ENCODE measurements at regions not wholly inside any gene's neighbourhood (a gene's known extent, or its start where the extent isn't known, plus 50 kb on each side); places are given as distances from the start of the nearest gene placed in this dataset.
A peak's percentile ranks its signal among the peaks of the same experiment; 100 is the strongest.

DNA sequence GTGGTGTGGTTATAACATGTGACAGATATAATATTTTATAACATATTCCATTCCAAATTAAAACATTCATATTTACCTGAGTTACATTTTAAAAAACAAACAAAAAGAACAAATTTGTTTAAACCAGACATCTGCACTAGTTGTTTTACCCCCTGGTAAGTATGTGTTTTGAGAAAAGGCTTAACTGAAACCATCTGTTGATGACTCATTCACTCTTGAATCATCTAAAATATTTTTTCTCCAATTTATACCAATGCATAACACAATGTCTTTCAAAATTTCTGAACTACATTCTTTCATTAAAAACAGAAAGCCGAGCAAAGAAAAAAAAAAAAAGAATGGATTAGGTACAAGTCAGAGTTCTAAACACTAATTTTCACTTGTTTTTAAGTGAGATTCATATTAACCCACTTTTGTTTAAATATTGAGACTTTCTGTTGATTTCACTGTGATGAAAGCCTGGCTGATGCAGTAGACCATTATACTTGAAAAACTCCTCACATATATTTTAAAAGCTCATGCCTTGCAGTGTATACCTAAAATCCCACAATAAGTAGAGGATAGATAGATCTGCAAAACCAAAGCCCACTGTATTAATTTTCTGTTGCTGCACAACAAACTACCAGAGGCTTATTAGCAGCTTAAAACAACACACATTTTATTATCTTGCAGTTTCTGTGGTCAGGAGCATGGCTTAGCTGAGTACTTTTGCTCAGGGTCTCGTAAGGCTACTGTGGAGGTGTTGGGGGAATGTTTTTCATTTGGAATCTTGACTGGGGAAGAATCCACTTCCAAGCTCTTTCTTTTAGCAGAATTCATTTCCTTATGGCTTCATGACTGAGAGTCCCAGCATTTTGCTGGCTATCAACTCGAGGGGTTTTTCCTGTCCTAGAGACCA lies 221.5 kb downstream of the PCDH18 start:
- DNase-seq (ENCODE audit: low read depth): peak; percentile 83

DNA sequence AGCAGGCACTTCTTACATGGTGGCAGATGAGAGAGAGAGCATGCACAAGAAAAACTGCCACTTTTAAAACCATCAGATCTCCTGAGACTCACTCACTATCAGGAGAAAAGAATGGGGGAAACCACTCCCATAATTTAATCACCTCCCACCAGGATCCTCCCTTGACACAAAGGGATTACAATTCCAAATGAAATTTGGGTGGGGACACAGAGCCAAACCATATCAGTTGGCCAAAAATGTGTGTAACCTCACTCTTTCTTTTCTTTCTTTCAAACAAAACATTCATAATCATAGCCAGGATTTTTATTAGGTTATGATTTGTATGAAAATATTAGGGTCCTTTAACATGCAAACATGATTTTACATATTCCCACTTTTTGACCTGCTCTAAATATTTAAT lies 222.1 kb downstream of the PCDH18 start:
- peak; percentile 39 for DNase-seq (ENCODE audit: low read depth)

DNA sequence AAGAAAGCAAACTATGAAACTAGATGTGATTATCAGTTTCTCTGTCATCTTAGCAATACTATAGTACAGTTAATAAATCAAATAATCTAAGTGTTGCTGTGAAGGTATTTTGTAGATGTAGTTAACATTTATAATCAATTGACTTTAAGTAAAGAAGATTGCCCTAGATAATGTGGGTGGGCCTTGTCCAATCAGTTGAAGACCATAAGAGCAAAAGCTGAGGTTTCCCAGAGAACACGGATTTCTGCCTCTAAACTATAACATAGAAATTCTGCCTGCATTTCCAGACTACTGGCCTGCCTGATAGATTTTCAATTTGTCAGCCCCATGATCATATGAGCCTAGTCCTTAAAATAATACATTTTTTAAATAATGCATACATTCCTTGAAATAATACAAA lies 222.9 kb downstream of the PCDH18 start:
- no peak for DNase-seq (ENCODE audit: low read depth)

DNA sequence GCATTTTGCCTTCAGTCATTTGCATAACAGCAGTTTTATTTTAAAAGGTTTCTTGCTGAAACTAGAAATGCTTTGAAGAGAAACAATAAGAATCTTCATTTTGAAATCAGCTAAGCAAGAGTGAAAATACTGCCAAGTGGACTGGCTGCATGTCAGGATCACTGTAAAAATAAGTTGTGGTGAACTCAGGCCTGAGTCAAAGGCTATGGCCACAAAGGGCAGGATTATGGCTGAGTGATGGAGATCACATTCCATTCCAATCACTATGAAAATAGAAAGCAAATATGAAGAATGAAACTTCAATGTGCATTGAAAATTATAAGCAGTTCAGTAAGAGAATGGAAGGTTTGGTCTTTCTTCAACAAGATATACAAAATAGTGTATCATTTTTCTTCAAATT lies 224.5 kb downstream of the PCDH18 start:
- peak; percentile 78 for DNase-seq (ENCODE audit: low read depth)

DNA sequence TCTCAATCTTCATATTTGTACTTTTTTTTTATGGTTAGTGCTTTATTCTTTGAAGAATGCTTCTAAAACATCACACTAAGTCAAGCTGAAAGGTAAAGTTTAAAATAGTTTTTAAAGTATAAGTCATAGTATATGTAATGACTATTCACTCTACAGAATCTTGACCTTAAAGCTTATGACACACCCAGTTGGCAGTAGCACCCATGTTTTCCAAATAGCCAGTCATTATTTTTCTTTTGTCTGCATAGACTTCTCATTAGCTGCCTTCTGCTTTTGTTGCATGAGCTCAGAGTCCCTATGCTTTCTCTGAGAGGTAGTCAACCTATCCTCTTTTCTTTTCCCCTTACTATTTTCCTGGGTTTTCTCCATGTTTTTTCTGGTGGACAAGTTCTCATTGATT lies 231.5 kb downstream of the PCDH18 start:
- no peak for DNase-seq (ENCODE audit: low read depth)

DNA sequence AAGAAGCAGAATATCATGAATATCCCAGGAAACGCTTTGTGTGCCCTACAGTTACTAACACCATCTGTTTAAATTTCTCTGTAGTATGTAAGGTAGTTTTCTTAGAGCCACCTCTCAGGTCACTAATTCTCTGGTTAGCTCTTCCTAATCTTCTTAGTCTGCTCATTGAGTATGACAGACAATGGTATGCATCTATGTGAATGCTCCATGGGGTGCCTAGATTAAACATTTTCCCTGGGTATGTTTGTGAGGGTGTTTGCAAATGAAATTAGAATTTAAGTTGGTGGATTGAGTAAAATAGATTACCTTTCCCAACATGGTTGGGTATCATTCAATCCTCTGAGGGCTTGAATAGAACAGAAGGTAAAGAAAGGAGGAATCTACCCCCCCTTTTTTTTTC lies 233.0 kb downstream of the PCDH18 start:
- DNase-seq (ENCODE audit: low read depth): no peak

DNA sequence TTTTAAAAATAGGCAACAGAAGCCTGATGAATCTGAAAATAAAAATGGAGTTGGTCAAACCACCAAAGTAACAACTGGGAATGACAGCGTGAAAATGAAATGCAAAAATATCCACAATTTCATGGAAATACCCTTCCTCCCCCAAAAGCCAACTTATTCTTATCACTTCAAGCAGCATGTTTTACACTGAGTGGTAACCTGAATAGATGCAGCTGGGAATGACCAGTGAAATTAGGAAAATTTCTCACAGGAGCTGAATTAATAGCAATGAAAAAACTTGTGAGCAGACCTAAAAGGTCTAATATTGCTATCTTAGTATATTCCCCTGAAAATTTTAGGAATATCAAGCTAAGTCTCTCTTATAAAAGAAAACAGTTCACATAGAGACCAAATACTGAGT lies 239.0 kb downstream of the PCDH18 start:
- DNase-seq (ENCODE audit: low read depth): no peak

DNA sequence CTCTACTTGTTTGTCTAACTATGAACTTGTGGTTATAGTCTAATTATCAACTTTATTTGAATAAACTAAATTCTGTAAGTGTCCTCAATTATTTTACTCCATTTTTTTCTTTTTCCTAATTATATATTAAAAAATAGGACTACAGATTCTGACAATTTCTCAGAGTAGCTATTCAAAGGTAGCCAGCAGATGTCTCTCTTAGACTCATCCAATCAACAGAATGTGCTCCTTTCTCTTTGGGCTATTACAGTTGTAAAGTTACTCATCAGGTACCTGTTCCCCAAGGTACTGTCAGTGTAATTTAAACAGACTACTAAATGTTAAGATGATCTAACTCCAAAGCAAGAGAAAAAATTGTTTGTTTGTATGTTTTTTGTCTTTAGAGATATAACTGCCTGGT lies 248.6 kb downstream of the PCDH18 start:
- peak; percentile 46 for DNase-seq (ENCODE audit: low read depth)

DNA sequence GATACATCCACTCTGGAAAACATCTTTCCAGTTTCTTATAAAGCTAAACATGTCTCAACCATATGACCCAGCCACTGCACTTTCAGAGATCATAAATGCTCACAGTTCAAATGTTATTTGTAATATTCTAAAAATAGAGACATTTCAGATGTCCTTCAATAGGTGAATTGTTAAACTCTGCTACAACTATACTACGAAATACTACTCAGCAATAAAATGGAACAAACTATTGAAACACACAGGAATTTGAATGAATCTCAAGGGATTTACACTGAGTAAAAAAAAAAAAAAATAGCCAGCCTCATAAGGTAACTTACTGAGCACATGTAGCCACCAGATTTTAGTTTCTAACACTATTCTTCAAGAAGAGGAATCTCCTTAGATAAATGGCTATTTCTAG lies 253.9 kb downstream of the PCDH18 start:
- no peak for DNase-seq (ENCODE audit: low read depth)

DNA sequence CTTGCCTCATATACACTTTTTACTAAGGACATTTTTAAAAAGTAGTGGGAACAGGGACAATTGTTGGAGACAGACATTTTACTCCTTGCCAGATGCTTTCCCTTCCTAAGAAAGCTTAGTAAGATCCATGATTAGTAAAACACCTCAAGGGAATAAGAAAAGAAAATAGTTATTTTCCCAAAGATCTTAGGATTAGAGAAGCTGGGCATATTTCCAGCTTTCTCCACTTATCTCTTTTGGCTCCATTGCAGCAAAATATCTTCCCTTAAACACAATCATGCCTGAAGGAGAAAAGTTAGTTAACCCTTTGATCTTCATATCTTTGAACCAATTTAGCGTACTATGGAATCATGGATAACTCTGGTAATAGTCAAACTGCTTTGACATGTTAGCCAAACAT lies 257.9 kb downstream of the PCDH18 start:
- no peak for DNase-seq (ENCODE audit: low read depth)

DNA sequence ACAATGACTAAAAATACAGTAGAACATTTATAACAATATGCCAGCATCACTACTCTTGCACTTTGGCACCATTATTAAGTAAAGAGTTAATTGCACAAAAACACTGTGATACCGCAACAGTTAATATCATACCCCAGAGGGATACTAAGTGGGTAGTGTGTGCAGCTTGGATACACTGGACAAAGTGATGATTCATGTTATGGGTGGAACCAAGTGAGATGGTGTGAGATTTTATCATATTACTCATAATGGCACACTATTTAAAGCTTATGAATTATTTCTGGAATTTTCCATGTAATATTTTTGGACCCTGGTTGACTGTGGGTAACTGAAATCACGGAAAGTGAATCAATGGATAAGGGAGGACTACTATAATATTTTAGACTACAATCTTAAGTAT lies 265.3 kb downstream of the PCDH18 start:
- peak; percentile 34 for DNase-seq (ENCODE audit: low read depth)

DNA sequence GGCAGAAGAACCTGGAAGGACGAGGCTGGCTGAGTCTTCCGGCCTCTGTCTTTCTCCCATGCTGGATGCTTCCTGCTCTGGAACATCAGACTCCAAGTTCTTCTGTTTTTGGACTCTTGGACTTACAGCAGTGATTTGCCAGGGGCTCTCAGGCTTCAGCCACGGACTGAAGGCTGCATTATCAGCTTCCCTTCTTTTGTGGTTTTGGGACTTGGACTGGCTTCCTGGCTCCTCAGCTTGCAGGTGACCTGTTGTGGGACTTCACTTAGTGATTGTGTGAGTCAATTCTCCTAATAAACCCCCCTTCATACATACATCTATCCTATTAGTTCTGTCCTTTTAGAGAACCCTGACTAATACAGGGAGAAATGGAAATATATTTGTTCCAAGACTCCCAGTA lies 265.8 kb downstream of the PCDH18 start:
- DNase-seq (ENCODE audit: low read depth): no peak

DNA sequence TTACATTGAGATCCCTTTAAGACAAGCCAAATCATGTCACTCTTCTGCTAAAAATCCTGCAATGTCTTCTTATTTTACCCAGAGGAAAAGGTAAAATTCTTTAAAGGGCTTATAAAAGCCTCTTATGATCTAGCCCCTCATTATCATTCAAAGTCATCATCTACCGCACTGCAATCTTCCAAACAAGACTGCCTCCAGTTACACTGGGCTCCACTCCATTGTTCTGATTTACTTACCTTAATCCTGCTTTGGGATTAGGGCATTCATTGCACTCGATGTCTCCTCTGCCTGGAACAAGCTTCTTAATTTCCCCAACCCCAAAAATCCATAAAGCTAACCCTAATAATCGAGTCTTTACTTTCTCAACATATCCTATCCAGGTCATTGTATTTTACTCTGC lies 269.1 kb downstream of the PCDH18 start:
- DNase-seq (ENCODE audit: low read depth): no peak

DNA sequence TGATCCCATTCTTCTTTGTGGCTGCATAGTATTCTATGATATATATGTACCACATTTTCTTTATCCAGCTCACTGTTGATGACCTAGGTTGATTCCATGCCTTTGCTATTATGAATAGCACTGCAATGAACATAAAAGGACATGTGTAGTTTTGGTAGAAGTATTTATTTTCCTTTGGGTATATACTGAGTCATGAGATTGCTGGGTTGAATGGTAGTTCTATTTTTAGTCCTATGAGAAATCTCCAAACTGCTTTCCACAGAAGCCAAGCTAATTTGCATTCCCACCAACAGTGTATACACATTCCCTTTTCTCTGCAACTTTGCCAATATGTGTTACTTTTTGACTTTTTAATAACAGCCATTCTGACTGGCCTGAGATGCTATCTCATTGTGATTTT lies 278.3 kb downstream of the PCDH18 start:
- DNase-seq (ENCODE audit: low read depth): peak; percentile 22

DNA sequence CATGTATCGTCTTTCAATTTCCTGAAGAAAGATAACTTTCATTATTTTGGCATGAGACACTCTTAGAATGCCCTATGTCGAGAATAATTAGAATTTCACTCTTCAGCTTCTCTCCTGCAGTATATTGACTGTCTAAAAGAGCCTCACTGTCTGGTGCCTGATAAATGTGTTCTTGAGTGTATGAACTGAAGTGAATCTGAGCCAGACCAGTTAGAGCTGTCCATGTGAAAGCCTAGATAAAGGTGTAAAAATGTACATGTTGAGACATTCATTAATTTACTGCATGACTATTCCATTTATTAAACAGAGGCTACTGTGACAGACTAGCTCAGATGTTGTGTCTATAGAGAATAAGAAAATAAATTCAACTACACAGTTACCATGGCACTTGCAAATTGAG lies 283.2 kb downstream of the PCDH18 start:
- no peak for DNase-seq (ENCODE audit: low read depth)

DNA sequence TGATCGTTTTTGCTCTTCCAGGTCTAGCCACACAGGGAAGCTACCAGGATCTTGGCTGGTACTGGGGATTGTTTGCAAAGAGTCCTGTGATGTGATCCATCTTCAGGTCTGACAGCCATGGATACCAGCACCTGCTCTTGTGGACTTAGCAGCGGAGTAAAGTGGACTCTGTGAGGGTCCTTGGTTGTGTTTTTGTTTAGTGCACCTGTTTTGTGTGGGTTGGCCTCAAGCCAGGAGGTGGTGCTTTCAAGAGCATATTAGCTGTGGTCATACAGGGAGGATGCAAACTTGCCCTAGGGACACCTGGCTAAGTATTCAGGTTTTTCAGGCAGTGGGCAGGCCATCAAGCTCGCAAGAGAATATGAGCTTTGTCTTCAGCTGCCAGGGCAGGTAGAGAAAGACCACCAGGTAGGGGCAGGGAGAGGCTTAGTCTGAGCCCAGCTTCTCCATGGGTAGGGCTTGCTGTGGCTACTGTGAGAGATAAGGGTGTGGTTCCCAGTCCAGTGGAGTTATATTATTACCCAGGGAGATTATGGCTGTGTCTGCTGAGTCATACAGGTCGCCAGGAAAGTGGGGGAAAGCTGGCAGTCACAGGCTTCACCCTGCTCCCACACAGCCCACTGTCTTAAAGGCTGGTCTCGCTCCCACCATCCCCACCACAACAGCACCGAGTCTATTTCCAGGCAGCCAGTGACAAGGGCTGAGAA lies 293.7 kb downstream of the PCDH18 start:
- no peak for DNase-seq (ENCODE audit: low read depth)

DNA sequence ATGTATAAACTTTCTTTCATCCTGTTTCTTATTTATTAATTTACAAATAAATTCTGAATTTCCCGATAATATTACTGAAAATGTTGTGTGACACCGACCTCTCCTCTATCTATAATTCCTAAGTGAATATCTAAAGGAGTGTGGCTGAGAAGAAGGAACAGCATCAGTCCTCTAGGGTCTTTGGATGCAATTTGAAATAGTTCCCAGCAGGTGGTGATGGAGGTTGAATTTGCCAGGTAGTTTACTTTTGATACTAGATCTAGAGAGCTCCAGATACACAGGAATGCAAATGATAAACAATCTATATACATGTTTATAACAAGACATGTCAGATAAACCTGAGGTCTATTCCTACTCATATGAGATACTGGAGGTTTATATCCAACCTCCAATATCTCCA lies 305.4 kb downstream of the PCDH18 start:
- no peak for DNase-seq (ENCODE audit: low read depth)

DNA sequence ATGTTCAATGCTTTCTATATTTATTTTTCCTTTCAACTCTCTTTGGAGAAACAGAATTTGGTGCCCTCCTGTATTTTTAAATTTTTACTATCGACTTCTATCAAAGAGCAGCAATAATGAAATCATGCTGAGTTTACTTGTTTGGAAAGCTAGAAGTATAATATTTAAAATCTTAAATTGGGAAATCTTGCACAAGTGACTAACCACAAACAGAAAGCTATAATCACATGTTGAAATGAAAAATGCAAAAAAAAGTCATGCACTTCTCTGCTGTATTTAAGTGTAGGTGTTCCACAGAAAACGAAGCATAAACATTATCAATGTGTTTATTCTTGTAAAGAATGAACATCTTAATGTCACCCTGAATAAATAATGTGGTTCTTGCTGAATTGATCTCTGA lies 306.1 kb downstream of the PCDH18 start:
- DNase-seq (ENCODE audit: low read depth): no peak

DNA sequence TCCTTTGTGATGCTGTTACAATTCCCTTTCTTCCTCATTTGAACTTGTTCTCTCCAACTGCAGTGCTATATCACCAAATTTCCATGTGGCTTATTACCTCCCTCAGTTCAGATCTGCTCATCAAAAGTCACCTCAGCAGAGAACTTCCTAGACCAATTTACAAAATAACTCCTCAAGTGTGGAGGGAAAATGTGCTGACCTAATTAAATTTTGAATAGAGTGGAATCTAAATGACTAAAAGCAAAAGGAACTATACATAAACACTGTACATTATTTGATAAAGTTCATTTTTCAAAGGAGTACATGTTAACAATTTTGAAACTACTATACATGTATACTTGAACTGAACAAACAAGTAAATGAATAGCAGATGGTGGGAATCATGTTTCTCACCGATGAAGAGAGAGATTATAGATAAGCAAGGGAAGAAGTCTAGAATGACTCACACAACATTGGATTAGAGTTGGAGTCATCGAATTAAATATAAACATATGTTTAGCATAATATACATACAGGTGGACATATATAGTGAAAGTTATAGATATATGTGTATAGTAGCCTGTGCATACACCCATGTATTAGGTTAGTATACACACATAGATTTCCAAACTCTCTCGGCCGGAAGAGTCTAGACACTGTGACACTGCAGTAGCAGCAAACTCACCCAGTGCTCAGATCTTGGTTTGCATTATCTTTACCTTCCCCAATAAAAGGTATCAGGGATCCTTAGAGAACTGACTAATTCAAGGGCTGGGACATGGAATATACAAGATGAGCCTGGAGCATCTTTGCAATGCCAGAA lies 318.7 kb downstream of the PCDH18 start:
- peak; percentile 13 for DNase-seq (ENCODE audit: low read depth)

DNA sequence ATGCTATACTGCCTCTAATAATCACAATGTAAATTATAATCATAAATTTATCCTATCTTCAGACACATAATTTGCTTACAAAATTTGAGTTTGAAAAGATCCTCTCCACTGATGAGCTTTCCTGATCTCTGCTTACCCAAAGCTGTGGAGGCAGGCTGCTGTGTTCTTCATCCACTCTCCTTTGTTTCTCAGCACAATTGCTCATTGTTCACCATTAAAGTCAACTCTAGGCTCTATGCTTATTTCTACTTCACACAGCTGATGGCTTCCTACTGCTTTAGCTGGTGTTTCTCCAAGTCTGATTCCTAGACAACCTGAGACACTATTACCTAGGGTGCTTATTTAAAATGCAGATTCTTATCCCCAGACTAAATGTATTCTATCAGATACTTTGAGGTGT lies 319.7 kb downstream of the PCDH18 start:
- no peak for DNase-seq (ENCODE audit: low read depth)

DNA sequence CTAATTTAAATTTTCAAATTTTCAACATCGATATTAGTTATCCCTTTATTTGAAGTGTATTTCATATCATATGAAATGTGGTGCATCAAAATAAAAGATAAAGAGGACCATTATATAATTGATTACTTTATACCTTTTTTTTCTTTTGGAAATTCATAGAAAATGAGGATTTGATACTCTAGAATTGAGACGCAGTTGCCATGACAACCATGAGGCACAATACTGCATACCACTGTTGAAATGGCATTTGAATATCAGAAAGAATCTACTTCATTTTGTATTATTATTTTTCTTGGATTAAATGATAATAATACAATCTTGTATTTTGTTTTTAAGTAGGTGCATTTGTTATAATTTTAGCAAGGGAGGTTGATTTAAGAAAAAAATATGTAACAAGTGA lies 323.1 kb downstream of the PCDH18 start:
- no peak for DNase-seq (ENCODE audit: low read depth)

DNA sequence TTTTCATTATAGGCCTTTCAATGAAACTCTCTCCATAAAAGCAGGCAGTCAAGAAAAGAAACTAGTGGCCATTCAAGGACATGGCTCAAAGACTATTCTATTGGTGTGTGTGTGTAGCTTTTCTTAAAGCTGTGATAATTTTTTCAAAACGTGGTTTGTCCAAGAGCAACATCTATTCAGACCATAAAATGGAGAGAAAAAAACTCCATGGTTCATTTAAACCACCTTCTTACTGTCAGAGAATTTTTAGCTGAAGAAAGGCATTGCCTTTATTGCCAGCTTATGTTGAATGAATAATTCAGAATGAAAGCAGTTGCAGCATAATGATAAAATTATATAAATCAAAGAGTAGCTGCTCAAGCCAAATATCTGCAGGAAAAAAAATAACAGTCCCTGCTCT lies 325.5 kb downstream of the PCDH18 start:
- DNase-seq (ENCODE audit: low read depth): no peak

DNA sequence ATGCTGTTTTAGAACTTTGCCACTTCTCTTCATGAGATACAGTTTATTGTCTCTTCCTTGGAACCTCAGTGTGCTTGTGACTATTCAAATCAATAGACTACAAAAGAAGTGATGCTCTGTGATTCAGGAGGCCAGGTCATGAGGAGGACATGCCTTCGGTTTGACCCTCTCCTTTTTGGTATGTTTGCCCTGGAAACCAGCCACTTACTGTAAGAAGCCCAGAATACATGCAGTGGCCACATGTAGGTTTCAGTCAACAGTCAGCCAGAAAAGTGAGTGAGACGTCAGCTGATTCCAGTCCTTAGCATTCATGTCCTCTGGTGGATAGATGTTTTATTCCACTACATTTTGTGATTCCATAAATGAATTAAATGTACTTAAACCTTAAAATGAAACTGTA lies 328.7 kb downstream of the PCDH18 start:
- peak; percentile 76 for DNase-seq (ENCODE audit: low read depth)
